Transverse colon (tissue), 3 donors: ENCODE measurements at regions not wholly inside any gene's neighbourhood (a gene's known extent, or its start where the extent isn't known, plus 50 kb on each side); places are given as distances from the start of the nearest gene placed in this dataset.

Source experiments
- EP300 ChIP-seq: sonication (generic); formaldehyde crosslinking; IDR thresholded peaks from one replicate; pipeline ENCODE4 v1.6.1; 2017; ENCODE audit warnings: antibody characterized with exemption, low read depth
- POLR2A ChIP-seq: fragments of 450-650 bp; IDR thresholded peaks from one replicate; pipeline ENCODE4 v1.6.1; 2016; ENCODE audit warnings: antibody characterized with exemption, mild to moderate bottlenecking, moderate library complexity
- TF ChIP-seq, protein P1 (sequence below), 5 experiments: fragments of 200-600 bp in 3 of 5; fragments of 450-650 bp in 2 of 5; sonication (generic) in 3 of 5; IDR thresholded peaks; 1 replicate in 2 of 5; 2 replicates in 3 of 5; pipeline ENCODE4 v1.5.1; 2016 to 2017; ENCODE audit warnings: antibody characterized with exemption in 5 of 5, inconsistent platforms in 3 of 5, mild to moderate bottlenecking in 2 of 5, moderate library complexity in 1 of 5

DNA sequence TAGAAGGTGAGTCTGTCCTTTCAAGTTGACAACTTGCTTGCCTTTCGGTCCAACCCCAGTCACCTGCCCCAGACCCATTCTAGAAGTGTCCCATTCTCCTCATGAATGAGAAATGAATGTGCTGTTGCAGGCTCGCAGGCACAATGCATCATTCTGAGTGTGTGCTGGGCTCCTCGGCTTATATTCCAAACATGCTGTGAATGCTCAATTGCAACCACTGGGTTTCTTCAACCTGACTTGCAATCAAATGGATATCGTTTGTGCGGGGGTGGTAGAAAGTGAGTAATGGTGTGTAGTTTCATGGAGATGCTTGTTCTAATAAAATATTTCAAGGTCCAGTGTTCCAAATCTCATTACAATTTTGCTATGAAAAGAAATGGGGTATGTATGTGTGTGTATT lies 256.6 kb upstream of the IL12B start:
- TF ChIP-seq, protein P1, sequence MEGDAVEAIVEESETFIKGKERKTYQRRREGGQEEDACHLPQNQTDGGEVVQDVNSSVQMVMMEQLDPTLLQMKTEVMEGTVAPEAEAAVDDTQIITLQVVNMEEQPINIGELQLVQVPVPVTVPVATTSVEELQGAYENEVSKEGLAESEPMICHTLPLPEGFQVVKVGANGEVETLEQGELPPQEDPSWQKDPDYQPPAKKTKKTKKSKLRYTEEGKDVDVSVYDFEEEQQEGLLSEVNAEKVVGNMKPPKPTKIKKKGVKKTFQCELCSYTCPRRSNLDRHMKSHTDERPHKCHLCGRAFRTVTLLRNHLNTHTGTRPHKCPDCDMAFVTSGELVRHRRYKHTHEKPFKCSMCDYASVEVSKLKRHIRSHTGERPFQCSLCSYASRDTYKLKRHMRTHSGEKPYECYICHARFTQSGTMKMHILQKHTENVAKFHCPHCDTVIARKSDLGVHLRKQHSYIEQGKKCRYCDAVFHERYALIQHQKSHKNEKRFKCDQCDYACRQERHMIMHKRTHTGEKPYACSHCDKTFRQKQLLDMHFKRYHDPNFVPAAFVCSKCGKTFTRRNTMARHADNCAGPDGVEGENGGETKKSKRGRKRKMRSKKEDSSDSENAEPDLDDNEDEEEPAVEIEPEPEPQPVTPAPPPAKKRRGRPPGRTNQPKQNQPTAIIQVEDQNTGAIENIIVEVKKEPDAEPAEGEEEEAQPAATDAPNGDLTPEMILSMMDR (IDR thresholded peaks at IDR 0.05), result no peak
- TF ChIP-seq POLR2A (no peak), EP300 (no peak)
